GM23338 (cell line): ENCODE measurements at regions not wholly inside any gene's neighbourhood (a gene's known extent, or its start where the extent isn't known, plus 50 kb on each side); places are given as distances from the start of the nearest gene placed in this dataset.

Experiments used
- ATAC-seq: fragments of 200-7000 bp; cut with Tn5 transposase; 3 replicates; pipeline ENCODE4 v1.9.1; 2020
- DNase-seq: peaks from one replicate; pipeline ENCODE4 v3.0.0-alpha.2; 2015; ENCODE audit warnings: low spot score
- H2AFZ ChIP-seq: fragments of 200-600 bp; sonication (generic); 2 replicates; pipeline ENCODE4 v1.8.0; 2016; ENCODE audit warnings: antibody characterized with exemption, mild to moderate bottlenecking, moderate library complexity
- H3F3A ChIP-seq: fragments of 200-600 bp; sonication (generic); replicated peaks from 2 replicates; pipeline ENCODE4 v1.8.0; 2017; ENCODE audit warnings: antibody characterized with exemption, mixed run types, low read depth
- H3K27ac ChIP-seq: fragments of 200-600 bp; sonication (generic); 2 replicates; pipeline ENCODE4 v1.6.1; 2016; ENCODE audit warnings: low read depth
- H3K27me3 ChIP-seq: fragments of 200-600 bp; sonication (generic); 2 replicates; pipeline ENCODE4 v1.8.0; 2016; ENCODE audit warnings: mild to moderate bottlenecking, mixed run types, moderate library complexity; ENCODE audit not compliant: insufficient read depth
- H3K36me3 ChIP-seq: fragments of 200-600 bp; sonication (generic); 2 replicates; pipeline ENCODE4 v1.8.0; 2016; ENCODE audit warnings: mild to moderate bottlenecking; ENCODE audit not compliant: insufficient read depth
- H3K4me1 ChIP-seq: fragments of 200-600 bp; sonication (generic); 2 replicates; pipeline ENCODE4 v1.8.0; 2016; ENCODE audit warnings: mild to moderate bottlenecking, moderate library complexity; ENCODE audit not compliant: insufficient read depth
- H3K4me2 ChIP-seq: fragments of 200-600 bp; sonication (generic); 2 replicates; pipeline ENCODE4 v1.7.1; 2017; ENCODE audit warnings: mixed run types
- H3K4me3 ChIP-seq: fragments of 200-600 bp; sonication (generic); 2 replicates; pipeline ENCODE4 v1.6.1; 2016; ENCODE audit warnings: mixed run types
- H3K79me2 ChIP-seq: fragments of 200-600 bp; sonication (generic); replicated peaks from 2 replicates; pipeline ENCODE4 v1.8.0; 2017; ENCODE audit warnings: mild to moderate bottlenecking; ENCODE audit not compliant: insufficient read depth
- H3K9me2 ChIP-seq: fragments of 200-600 bp; sonication (generic); 2 replicates; pipeline ENCODE4 v1.8.0; 2017; ENCODE audit not compliant: insufficient read depth
- H4K20me1 ChIP-seq: fragments of 200-600 bp; sonication (generic); replicated peaks from 2 replicates; pipeline ENCODE4 v1.8.0; 2017; ENCODE audit warnings: mild to moderate bottlenecking; ENCODE audit not compliant: insufficient read depth
- H3K27ac Mint-ChIP-seq: 2 replicates; pipeline ENCODE4 v1.8.0; 2020; ENCODE audit warnings: inconsistent platforms, mild to moderate bottlenecking, moderate library complexity, mixed read lengths
- H3K27me3 Mint-ChIP-seq: 3 replicates; pipeline ENCODE4 v1.8.0; 2022; ENCODE audit warnings: low read depth, mild to moderate bottlenecking, moderate library complexity, mixed read lengths, inconsistent platforms; ENCODE audit not compliant: insufficient read depth, poor library complexity
- H3K36me3 Mint-ChIP-seq: 3 replicates; pipeline ENCODE4 v1.8.0; 2021; ENCODE audit warnings: low read depth, mild to moderate bottlenecking, inconsistent platforms, moderate library complexity, mixed read lengths
- H3K4me1 Mint-ChIP-seq: 3 replicates; pipeline ENCODE4 v1.8.0; 2020; ENCODE audit warnings: mild to moderate bottlenecking, inconsistent platforms, mixed read lengths
- H3K4me3 Mint-ChIP-seq: 3 replicates; pipeline ENCODE4 v1.8.0; 2021; ENCODE audit warnings: moderate library complexity, mild to moderate bottlenecking, inconsistent platforms, mixed read lengths
- H3K9me3 Mint-ChIP-seq: 3 replicates; pipeline ENCODE4 v1.8.0; 2020; ENCODE audit warnings: moderate library complexity, mild to moderate bottlenecking, inconsistent platforms, mixed read lengths
- CREB1 ChIP-seq: fragments of 250-450 bp; sonication (Bioruptor Pico); IDR thresholded peaks from 2 replicates; pipeline ENCODE4 v1.5.0; 2020; ENCODE audit warnings: low read depth, mild to moderate bottlenecking, moderate library complexity
- CTCF ChIP-seq, 2 experiments: fragments of 200-600 bp in 1 of 2; sonication (generic) in 1 of 2; conservative IDR thresholded peaks; 2 replicates each; pipeline versions ENCODE4 v1.5.1 to v1.6.1; 2016 to 2017; ENCODE audit warnings: antibody characterized with exemption in 2 of 2, low read depth in 2 of 2, mild to moderate bottlenecking in 2 of 2, moderate library complexity in 1 of 2
- ETS1 ChIP-seq: IDR thresholded peaks from 2 replicates; pipeline ENCODE4 v1.6.1; 2016; ENCODE audit warnings: antibody characterized with exemption
- EZH2 ChIP-seq: fragments of 200-600 bp; sonication (generic); IDR thresholded peaks from one replicate; pipeline ENCODE4 v1.8.0; 2017; ENCODE audit warnings: antibody characterized with exemption, mild to moderate bottlenecking, low read depth; ENCODE audit not compliant: unreplicated experiment
- EZH2phosphoT487 ChIP-seq: fragments of 200-600 bp; sonication (generic); IDR thresholded peaks from one replicate; pipeline ENCODE4 v1.8.1; 2018; ENCODE audit warnings: antibody characterized with exemption; ENCODE audit not compliant: unreplicated experiment
- JUNB ChIP-seq: IDR thresholded peaks from one replicate; pipeline ENCODE4 v1.6.1; 2016; ENCODE audit warnings: antibody characterized with exemption; ENCODE audit not compliant: unreplicated experiment
- NANOG ChIP-seq: IDR thresholded peaks from 2 replicates; pipeline ENCODE4 v1.6.1; 2016; ENCODE audit warnings: antibody characterized with exemption, borderline replicate concordance
- POLR2AphosphoS5 ChIP-seq: IDR thresholded peaks from 2 replicates; pipeline ENCODE4 v1.6.1; 2016; ENCODE audit warnings: antibody characterized with exemption, low read depth
- REST ChIP-seq: IDR thresholded peaks from one replicate; pipeline ENCODE4 v1.6.1; 2018; ENCODE audit warnings: antibody characterized with exemption; ENCODE audit not compliant: unreplicated experiment
- STAT1 ChIP-seq: IDR thresholded peaks from one replicate; pipeline ENCODE4 v1.6.1; 2016; ENCODE audit warnings: antibody characterized with exemption; ENCODE audit not compliant: unreplicated experiment
- ZNF114 ChIP-seq: fragments of 250-450 bp; sonication (Bioruptor Pico); IDR thresholded peaks from 2 replicates; pipeline ENCODE4 v1.5.0; 2020; ENCODE audit warnings: mild to moderate bottlenecking, moderate library complexity
- ZNF331 ChIP-seq: fragments of 250-450 bp; sonication (Bioruptor Pico); IDR thresholded peaks from 2 replicates; pipeline ENCODE4 v1.5.0; 2020; ENCODE audit warnings: low read depth, mild to moderate bottlenecking, moderate library complexity
- ZNF462 ChIP-seq: fragments of 250-450 bp; sonication (Bioruptor Pico); IDR thresholded peaks from 2 replicates; pipeline ENCODE4 v1.5.0; 2020; ENCODE audit warnings: mild to moderate bottlenecking, moderate library complexity

- peaks cover 18% of the 10 kb centered on the region for H3K4me1 Mint-ChIP-seq
- no peak for ATAC-seq
- no peaks in the 10 kb centered on the region for H4K20me1 ChIP-seq
- no peaks in the 10 kb centered on the region for H3F3A ChIP-seq
- peaks cover 16% of the 10 kb centered on the region for H3K27me3 Mint-ChIP-seq
- no peaks in the 10 kb centered on the region for H3K27me3 ChIP-seq
- H3K4me2 ChIP-seq, result no peak overlapping the region
- H3K9me3 Mint-ChIP-seq, result peaks cover 15% of the 10 kb centered on the region
- no peak overlapping the region for H3K4me3 Mint-ChIP-seq
- no peak overlapping the region for H3K27ac ChIP-seq
- no peaks in the 10 kb centered on the region; the same call in 1 of the 2 replicates for H3K36me3 ChIP-seq
- H2AFZ ChIP-seq, result no peak overlapping the region
- no peaks in the 10 kb centered on the region for H3K79me2 ChIP-seq
- peaks cover 4% of the 10 kb centered on the region; the same call in 2 of the 3 replicates for H3K36me3 Mint-ChIP-seq
- no peaks in the 10 kb centered on the region for H3K9me2 ChIP-seq
- no peak overlapping the region for H3K27ac Mint-ChIP-seq
- DNase-seq, result no peak
- H3K4me1 ChIP-seq, result no peaks in the 10 kb centered on the region
- no peak overlapping the region for H3K4me3 ChIP-seq
- TF ChIP-seq EZH2, result no peak
- no peak for TF ChIP-seq ZNF462 (CRISPR knock-in tag)
- no peak for TF ChIP-seq ETS1
- TF ChIP-seq NANOG, result no peak
- no peak for TF ChIP-seq ZNF331 (CRISPR knock-in tag)
- TF ChIP-seq EZH2phosphoT487, result no peak
- TF ChIP-seq REST, result no peak
- TF ChIP-seq CTCF (conservative IDR thresholded peaks at IDR 0.05; ENCODE audit: low read depth in 2 of 2), result no peak
- TF ChIP-seq POLR2AphosphoS5, result no peak
- TF ChIP-seq JUNB, result no peak
- no peak for TF ChIP-seq ZNF114 (CRISPR knock-in tag)
- no peak for TF ChIP-seq STAT1
- no peak for TF ChIP-seq CREB1 (CRISPR knock-in tag)
Observed at GRCh38 chr22:44592126-44592823, 94.2 kb upstream of the RTL6 start.
